ENCODE measurements at regions not wholly inside any gene's neighbourhood (a gene's known extent, or its start where the extent isn't known, plus 50 kb on each side); places are given as distances from the start of the nearest gene placed in this dataset.

DNA sequence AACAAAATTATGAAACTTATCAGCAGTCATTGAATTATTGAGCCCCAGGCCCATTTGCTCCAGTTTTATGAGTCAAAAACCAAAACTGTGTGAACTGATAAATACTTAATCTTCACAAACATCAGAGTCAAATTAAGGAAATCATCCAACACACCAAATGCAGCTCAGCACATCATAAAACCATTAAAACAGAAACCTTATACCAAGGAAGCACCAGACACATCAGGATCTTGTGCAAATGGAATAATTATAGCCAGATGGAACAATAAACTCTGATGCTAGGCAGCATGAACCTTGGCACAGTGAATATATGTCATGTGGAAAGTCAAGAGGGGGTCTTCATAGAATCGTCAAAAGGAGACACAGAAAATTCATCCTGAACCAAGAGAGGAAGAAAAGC is 410.7 kb upstream of the API5 start:
- Histone ChIP-seq H3K4me3 (no peak overlapping the region), H3K27ac (no peak overlapping the region), H3K4me1 (no peaks in the 10 kb centered on the region), H3K9me3 (no peaks in the 10 kb centered on the region), H3K36me3 (no peaks in the 10 kb centered on the region), H3K27me3 (no peaks in the 10 kb centered on the region)
- no peak for ATAC-seq
- WGBS, 2 donors (ENCODE audit: low coverage in 1 of 2): 30 to 58% methylated on average over 1 of the region's 1 CpG
- no peak for TF ChIP-seq POLR2A (IDR thresholded peaks at IDR 0.05)
- TF ChIP-seq, protein P1, sequence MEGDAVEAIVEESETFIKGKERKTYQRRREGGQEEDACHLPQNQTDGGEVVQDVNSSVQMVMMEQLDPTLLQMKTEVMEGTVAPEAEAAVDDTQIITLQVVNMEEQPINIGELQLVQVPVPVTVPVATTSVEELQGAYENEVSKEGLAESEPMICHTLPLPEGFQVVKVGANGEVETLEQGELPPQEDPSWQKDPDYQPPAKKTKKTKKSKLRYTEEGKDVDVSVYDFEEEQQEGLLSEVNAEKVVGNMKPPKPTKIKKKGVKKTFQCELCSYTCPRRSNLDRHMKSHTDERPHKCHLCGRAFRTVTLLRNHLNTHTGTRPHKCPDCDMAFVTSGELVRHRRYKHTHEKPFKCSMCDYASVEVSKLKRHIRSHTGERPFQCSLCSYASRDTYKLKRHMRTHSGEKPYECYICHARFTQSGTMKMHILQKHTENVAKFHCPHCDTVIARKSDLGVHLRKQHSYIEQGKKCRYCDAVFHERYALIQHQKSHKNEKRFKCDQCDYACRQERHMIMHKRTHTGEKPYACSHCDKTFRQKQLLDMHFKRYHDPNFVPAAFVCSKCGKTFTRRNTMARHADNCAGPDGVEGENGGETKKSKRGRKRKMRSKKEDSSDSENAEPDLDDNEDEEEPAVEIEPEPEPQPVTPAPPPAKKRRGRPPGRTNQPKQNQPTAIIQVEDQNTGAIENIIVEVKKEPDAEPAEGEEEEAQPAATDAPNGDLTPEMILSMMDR (IDR thresholded peaks at IDR 0.05): no peak
- TF ChIP-seq POLR2AphosphoS5 (IDR thresholded peaks at IDR 0.05): no peak
- no peak for TF ChIP-seq EP300 (IDR thresholded peaks at IDR 0.05)

DNA sequence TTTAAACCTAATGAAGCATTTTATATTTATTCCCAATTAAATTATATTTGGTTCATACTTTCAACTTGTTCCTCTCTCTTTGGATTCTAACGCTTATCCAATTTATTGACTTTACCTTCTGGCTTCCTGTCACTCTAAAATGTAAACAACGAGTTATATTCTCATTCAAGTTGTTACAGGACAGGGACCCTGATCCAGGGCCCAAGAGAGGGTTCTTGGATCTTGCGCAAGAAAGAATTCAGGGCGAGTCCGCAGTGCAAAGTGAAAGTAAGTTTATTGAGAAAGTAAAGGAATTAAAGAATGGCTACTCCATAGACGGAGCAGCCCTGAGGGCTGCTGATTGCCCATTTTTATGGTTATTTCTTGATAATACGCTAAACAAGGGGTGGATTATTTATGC is 405.6 kb upstream of the API5 start:
- Histone ChIP-seq H3K36me3 (no peaks in the 10 kb centered on the region), H3K4me3 (no peak overlapping the region), H3K27ac (no peak overlapping the region), H3K4me1 (no peaks in the 10 kb centered on the region), H3K27me3 (no peaks in the 10 kb centered on the region), H3K9me3 (peaks cover 0 to 4% (median 0%) of the 10 kb centered on the region in 3 donors)
- TF ChIP-seq POLR2AphosphoS5 (IDR thresholded peaks at IDR 0.05): no peak
- TF ChIP-seq POLR2A (IDR thresholded peaks at IDR 0.05): no peak
- TF ChIP-seq EP300 (IDR thresholded peaks at IDR 0.05): no peak
- TF ChIP-seq, protein P1 (IDR thresholded peaks at IDR 0.05): no peak
- no peak for ATAC-seq
- 47 to 71% methylated on average over 6 to 7 of the region's 7 CpGs for WGBS, 2 donors (ENCODE audit: low coverage in 1 of 2)

DNA sequence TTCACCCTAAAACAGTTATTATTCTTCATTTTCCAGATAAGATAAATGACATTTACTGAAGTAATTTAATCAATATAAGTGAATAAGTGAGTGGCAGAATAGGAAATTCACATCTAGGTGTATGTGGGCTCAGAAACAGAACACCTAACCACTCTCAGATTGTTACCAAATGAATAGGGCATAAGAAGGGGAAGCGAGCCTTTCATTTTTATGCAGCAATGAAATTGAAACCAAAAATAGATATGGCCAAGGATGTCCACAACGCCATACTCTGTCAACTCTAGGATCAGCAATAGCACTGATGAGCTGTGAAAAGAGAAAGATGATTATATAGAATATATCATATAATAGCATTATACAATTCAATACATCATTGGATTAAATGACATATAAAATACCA is 398.1 kb upstream of the API5 start:
- Histone ChIP-seq H3K9me3 (peaks cover 0 to 19% (median 0%) of the 10 kb centered on the region in 3 donors), H3K36me3 (no peaks in the 10 kb centered on the region), H3K27ac (no peak overlapping the region), H3K27me3 (no peaks in the 10 kb centered on the region), H3K4me1 (no peaks in the 10 kb centered on the region), H3K4me3 (no peak overlapping the region)
- WGBS, 2 donors (ENCODE audit: low coverage in 1 of 2): 49 to 66% methylated on average over 2 of the region's 2 CpGs
- TF ChIP-seq, protein P1 (IDR thresholded peaks at IDR 0.05): no peak
- TF ChIP-seq EP300 (IDR thresholded peaks at IDR 0.05) (no peak), POLR2A (IDR thresholded peaks at IDR 0.05) (no peak), POLR2AphosphoS5 (IDR thresholded peaks at IDR 0.05) (no peak)
- no peak for ATAC-seq

DNA sequence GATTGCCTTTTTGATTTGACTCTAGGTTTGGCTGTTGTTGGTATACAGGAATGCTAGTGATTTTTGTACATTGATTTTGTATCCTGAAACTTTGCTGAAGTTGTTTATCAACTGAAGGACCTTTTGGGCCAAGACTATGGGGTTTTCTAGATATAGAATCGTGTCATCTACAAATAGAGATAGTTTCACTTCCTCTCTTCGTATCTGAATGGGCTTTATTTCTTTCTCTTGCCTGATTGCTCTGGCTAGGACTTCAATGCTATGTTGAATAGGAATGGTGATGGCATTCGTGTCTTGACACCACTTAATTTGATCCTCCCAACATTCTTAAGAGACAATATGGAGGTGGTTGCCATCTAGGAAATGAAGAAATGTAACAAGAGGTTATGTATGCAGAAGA is 388.1 kb upstream of the API5 start:
- WGBS, 2 donors (ENCODE audit: low coverage in 1 of 2): 35 to 47% methylated on average over 2 to 3 of the region's 3 CpGs
- H3K4me3 ChIP-seq: no peak overlapping the region
- TF ChIP-seq, protein P1 (IDR thresholded peaks at IDR 0.05): no peak
- no peak for TF ChIP-seq POLR2A (IDR thresholded peaks at IDR 0.05)
- TF ChIP-seq EP300 (IDR thresholded peaks at IDR 0.05): no peak
- TF ChIP-seq POLR2AphosphoS5 (IDR thresholded peaks at IDR 0.05): no peak

DNA sequence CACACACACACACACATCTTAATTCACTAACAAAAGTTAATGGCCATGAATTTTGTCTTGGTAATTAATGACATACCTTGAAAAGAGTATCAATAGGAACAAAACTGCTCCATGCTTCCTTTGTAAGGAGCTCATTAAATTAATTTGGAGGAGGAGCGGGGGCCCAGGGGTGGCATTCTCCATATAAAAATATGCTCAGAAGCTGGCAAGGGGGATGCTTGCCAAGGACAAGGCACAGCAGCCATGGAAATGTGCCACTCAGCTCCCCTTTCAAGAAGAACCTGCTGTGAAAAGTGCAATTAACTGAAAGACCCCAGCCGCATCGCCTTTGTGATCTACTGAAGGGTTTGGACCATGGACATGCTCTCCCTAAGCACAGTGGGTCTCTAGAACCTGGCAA is 385.9 kb upstream of the API5 start:
- no peak for ATAC-seq
- WGBS, 2 donors (ENCODE audit: low coverage in 1 of 2): 77 to 90% methylated on average over 3 of the region's 3 CpGs
- Histone ChIP-seq H3K9me3 (no peaks in the 10 kb centered on the region), H3K27ac (no peak overlapping the region), H3K4me3 (no peak overlapping the region), H3K36me3 (no peaks in the 10 kb centered on the region), H3K4me1 (no peaks in the 10 kb centered on the region), H3K27me3 (no peaks in the 10 kb centered on the region)
- TF ChIP-seq POLR2AphosphoS5 (IDR thresholded peaks at IDR 0.05) (no peak), POLR2A (IDR thresholded peaks at IDR 0.05) (no peak), EP300 (IDR thresholded peaks at IDR 0.05) (no peak)
- TF ChIP-seq, protein P1 (IDR thresholded peaks at IDR 0.05): no peak

More for the DNA sequence above, 388.1 kb upstream of the API5 start:
- H3K27ac ChIP-seq: no peak overlapping the region
- H3K9me3 ChIP-seq: no peaks in the 10 kb centered on the region
- ATAC-seq: no peak
- H3K36me3 ChIP-seq: no peaks in the 10 kb centered on the region
- no peaks in the 10 kb centered on the region for H3K4me1 ChIP-seq
- no peaks in the 10 kb centered on the region for H3K27me3 ChIP-seq

Measured in gastroesophageal sphincter (tissue), 4 donors.